K562 (cell line): ENCODE measurements at regions not wholly inside any gene's neighbourhood (a gene's known extent, or its start where the extent isn't known, plus 50 kb on each side); places are given as distances from the start of the nearest gene placed in this dataset.

ENCODE experiments used
- ADNP ChIP-seq: fragments of 200-800 bp; sonication (Bioruptor generic); IDR thresholded peaks from 2 replicates; pipeline ENCODE4 v1.6.1; 2016; ENCODE audit warnings: missing genetic modification characterization, missing compliant biosample characterization
- ZNF347 ChIP-seq: fragments of 450-650 bp; formaldehyde crosslinking; IDR thresholded peaks from 2 replicates; pipeline ENCODE4 v1.4.0; 2020; ENCODE audit warnings: low read depth, mild to moderate bottlenecking, moderate library complexity
- TF ChIP-seq, protein P1 (sequence below), 3 experiments: IDR thresholded peaks in 2 of 3; conservative IDR thresholded peaks in 1 of 3; 2 replicates each; pipeline ENCODE4 v1.5.1; 2011 to 2012; ENCODE audit warnings: low read length in 3 of 3, mild to moderate bottlenecking in 3 of 3, control low read depth in 2 of 3, improper control_type of control experiment in 1 of 3, inconsistent platforms in 1 of 3, low read depth in 1 of 3, mixed read lengths in 1 of 3, moderate library complexity in 1 of 3; ENCODE audit not compliant: insufficient read depth in 2 of 3
- TF ChIP-seq, protein P2 (sequence below): fragments of 450-650 bp; IDR thresholded peaks from 2 replicates; pipeline ENCODE4 v1.6.1; 2016; ENCODE audit warnings: low read depth

DNA sequence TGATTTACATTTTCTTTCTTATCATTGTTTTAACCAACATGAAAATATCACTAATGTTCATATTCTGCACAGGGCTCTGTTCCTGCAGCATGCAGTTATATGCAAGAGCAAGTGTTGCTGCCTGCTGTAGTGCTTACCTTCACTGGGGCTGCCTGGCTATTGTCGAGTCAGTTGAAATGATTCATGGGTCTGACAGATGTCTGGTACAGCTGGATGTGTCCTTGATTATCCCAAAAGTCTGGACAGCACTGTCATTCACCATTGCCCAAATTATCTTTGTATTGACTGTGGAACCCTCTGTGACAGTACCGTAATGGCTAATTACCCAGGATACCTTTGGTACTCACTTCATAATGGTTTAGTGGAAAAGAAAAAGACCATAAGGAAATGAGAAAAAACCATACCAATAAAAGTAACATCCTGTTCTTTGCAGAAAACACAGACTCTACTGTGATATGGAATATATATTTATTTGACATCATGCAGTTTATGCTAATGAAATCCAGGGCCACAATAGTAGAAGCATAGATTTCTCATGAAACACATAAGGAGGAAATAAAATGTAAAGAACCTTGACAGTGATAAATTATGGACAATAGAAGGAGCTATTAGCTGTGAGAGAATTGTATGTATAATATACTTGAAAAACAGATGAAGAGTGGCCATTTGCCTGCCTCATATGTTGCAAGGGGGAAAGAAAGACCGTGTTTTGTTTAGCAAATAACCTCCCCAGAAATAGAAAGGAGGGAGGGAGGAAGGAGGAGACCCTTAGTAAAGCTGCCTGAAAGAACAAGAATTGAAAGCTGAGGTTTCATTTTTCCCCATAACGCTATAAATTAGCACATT lies 249.8 kb upstream of the ATP5MC3 start:
- no peak for TF ChIP-seq ZNF347 (CRISPR knock-in tag)
- no peak for TF ChIP-seq ADNP (tag)
- TF ChIP-seq, protein P1, sequence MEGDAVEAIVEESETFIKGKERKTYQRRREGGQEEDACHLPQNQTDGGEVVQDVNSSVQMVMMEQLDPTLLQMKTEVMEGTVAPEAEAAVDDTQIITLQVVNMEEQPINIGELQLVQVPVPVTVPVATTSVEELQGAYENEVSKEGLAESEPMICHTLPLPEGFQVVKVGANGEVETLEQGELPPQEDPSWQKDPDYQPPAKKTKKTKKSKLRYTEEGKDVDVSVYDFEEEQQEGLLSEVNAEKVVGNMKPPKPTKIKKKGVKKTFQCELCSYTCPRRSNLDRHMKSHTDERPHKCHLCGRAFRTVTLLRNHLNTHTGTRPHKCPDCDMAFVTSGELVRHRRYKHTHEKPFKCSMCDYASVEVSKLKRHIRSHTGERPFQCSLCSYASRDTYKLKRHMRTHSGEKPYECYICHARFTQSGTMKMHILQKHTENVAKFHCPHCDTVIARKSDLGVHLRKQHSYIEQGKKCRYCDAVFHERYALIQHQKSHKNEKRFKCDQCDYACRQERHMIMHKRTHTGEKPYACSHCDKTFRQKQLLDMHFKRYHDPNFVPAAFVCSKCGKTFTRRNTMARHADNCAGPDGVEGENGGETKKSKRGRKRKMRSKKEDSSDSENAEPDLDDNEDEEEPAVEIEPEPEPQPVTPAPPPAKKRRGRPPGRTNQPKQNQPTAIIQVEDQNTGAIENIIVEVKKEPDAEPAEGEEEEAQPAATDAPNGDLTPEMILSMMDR (IDR thresholded peaks at IDR 0.05 in 2 of 3, conservative IDR thresholded peaks at IDR 0.05 in 1 of 3; ENCODE audit: insufficient read depth in 2 of 3, low read depth in 1 of 3, low read length in 3 of 3) = no peak
- TF ChIP-seq, protein P2, sequence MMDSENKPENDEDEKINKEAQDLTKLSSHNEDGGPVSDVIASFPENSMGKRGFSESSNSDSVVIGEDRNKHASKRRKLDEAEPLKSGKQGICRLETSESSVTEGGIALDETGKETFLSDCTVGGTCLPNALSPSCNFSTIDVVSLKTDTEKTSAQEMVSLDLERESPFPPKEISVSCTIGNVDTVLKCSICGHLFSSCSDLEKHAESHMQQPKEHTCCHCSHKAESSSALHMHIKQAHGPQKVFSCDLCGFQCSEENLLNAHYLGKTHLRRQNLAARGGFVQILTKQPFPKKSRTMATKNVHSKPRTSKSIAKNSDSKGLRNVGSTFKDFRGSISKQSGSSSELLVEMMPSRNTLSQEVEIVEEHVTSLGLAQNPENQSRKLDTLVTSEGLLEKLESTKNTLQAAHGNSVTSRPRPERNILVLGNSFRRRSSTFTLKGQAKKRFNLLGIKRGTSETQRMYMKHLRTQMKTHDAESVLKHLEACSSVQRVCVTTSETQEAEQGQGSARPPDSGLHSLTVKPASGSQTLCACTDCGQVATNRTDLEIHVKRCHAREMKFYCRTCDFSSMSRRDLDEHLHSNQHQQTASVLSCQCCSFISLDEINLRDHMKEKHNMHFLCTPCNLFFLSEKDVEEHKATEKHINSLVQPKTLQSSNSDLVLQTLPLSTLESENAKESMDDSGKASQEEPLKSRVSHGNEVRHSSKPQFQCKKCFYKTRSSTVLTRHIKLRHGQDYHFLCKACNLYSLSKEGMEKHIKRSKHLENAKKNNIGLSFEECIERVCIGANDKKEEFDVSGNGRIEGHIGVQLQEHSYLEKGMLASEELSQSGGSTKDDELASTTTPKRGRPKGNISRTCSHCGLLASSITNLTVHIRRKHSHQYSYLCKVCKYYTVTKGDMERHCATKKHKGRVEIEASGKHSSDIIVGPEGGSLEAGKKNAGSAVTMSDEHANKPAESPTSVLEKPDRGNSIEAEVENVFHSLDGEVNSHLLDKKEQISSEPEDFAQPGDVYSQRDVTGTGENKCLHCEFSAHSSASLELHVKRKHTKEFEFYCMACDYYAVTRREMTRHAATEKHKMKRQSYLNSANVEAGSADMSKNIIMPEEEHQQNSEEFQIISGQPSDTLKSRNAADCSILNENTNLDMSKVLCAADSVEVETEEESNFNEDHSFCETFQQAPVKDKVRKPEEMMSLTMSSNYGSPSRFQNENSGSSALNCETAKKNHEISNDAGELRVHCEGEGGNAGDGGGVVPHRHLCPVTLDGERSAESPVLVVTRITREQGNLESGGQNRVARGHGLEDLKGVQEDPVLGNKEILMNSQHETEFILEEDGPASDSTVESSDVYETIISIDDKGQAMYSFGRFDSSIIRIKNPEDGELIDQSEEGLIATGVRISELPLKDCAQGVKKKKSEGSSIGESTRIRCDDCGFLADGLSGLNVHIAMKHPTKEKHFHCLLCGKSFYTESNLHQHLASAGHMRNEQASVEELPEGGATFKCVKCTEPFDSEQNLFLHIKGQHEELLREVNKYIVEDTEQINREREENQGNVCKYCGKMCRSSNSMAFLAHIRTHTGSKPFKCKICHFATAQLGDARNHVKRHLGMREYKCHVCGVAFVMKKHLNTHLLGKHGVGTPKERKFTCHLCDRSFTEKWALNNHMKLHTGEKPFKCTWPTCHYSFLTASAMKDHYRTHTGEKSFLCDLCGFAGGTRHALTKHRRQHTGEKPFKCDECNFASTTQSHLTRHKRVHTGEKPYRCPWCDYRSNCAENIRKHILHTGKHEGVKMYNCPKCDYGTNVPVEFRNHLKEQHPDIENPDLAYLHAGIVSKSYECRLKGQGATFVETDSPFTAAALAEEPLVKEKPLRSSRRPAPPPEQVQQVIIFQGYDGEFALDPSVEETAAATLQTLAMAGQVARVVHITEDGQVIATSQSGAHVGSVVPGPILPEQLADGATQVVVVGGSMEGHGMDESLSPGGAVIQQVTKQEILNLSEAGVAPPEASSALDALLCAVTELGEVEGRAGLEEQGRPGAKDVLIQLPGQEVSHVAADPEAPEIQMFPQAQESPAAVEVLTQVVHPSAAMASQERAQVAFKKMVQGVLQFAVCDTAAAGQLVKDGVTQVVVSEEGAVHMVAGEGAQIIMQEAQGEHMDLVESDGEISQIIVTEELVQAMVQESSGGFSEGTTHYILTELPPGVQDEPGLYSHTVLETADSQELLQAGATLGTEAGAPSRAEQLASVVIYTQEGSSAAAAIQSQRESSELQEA = no peak
